Epithelial cell of proximal tubule (primary cell): ENCODE measurements at regions not wholly inside any gene's neighbourhood (a gene's known extent, or its start where the extent isn't known, plus 50 kb on each side); places are given as distances from the start of the nearest gene placed in this dataset.

Source experiments
- DNase-seq: peaks from one replicate; pipeline ENCODE4 v3.0.0-alpha.2; 2011; ENCODE audit warnings: low read depth
- H3K4me3 ChIP-seq: 2 replicates; pipeline ENCODE4 v1.5.1; 2011; ENCODE audit warnings: low read depth, mild to moderate bottlenecking, low read length
- CTCF ChIP-seq: conservative IDR thresholded peaks from 2 replicates; pipeline ENCODE4 v1.5.1; 2012; ENCODE audit warnings: low read depth, mild to moderate bottlenecking, low read length

GRCh38 chr2:116879650-116880160 is 934.8 kb upstream of the DDX18 start:
- TF ChIP-seq CTCF, result no peak
- no peak for DNase-seq
- no peak overlapping the region for H3K4me3 ChIP-seq

- H3K4me3 ChIP-seq, result no peak overlapping the region
- DNase-seq, result no peak
- no peak for TF ChIP-seq CTCF
Measured at GRCh38 chr2:116891191-116891590, 923.3 kb upstream of the DDX18 start.

GRCh38 chr2:116911540-116911939 is 903.0 kb upstream of the DDX18 start:
- no peak overlapping the region for H3K4me3 ChIP-seq
- no peak for TF ChIP-seq CTCF
- DNase-seq, result no peak

- TF ChIP-seq CTCF, result no peak
- H3K4me3 ChIP-seq, result no peak overlapping the region
- no peak for DNase-seq
Measured at GRCh38 chr2:116915673-116916072, 898.8 kb upstream of the DDX18 start.

- H3K4me3 ChIP-seq, result no peak overlapping the region
- no peak for DNase-seq
- no peak for TF ChIP-seq CTCF
Measured at GRCh38 chr2:116917196-116917595, 897.3 kb upstream of the DDX18 start.

- no peak for TF ChIP-seq CTCF
- DNase-seq, result no peak
- no peak overlapping the region for H3K4me3 ChIP-seq
Measured at GRCh38 chr2:116918574-116918973, 895.9 kb upstream of the DDX18 start.

- no peak for TF ChIP-seq CTCF
- no peak overlapping the region for H3K4me3 ChIP-seq
- DNase-seq, result no peak
Measured at GRCh38 chr2:116922414-116922813, 892.1 kb upstream of the DDX18 start.
